PFSK-1 (cell line): ENCODE measurements at regions not wholly inside any gene's neighbourhood (a gene's known extent, or its start where the extent isn't known, plus 50 kb on each side); places are given as distances from the start of the nearest gene placed in this dataset.

Experiments
- FOXP2 ChIP-seq: optimal IDR thresholded peaks from 2 replicates; pipeline ENCODE3; 2011; ENCODE audit warnings: borderline replicate concordance, control low read depth, inconsistent platforms; ENCODE audit not compliant: insufficient read depth; ENCODE audit errors: extremely low read length, extremely low read depth
- POLR2AphosphoS5 ChIP-seq: IDR thresholded peaks from 2 replicates; pipeline ENCODE4 v1.6.1; 2012; ENCODE audit warnings: low read depth, mild to moderate bottlenecking, control low read depth, low read length, moderate library complexity
- SIN3A ChIP-seq: IDR thresholded peaks from 2 replicates; pipeline ENCODE4 v1.6.1; 2012; ENCODE audit warnings: mild to moderate bottlenecking, low read length, moderate library complexity, borderline replicate concordance; ENCODE audit not compliant: insufficient read depth
- TAF1 ChIP-seq: IDR thresholded peaks from 2 replicates; pipeline ENCODE4 v1.6.1; 2012; ENCODE audit warnings: low read length, control low read depth, borderline replicate concordance; ENCODE audit not compliant: insufficient read depth
- TF ChIP-seq, protein P1 (sequence below), 2 experiments: IDR thresholded peaks; 2 replicates each; pipeline versions ENCODE4 v1.6.1 to v1.8.0; 2011 to 2012; ENCODE audit warnings: low read depth in 2 of 2, low read length in 2 of 2, control low read depth in 1 of 2, inconsistent platforms in 1 of 2, mild to moderate bottlenecking in 1 of 2, moderate library complexity in 1 of 2; ENCODE audit not compliant: insufficient read depth in 1 of 2

DNA sequence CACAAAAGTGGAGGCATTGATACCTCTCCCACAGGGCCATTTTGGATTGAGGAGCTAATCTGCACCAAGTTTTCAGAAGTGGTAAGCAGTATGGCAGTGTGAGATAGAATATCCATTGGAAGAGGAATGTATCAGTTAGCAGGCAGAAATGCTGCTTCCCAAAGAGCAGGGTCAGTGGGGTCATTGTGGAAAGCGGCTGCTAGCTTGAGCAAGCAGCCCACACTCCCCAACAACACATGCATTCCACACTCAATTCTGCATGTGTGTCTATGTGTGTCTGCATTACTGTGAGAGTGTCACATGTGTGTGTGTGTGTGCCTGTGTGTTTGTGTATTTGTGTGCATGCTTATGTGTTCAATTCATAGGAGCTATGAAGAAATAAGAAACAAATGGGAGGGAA lies 190.9 kb upstream of the FOXA2 start:
- no peak for TF ChIP-seq POLR2AphosphoS5
- TF ChIP-seq FOXP2, result no peak
- TF ChIP-seq TAF1, result no peak
- TF ChIP-seq SIN3A, result no peak
- TF ChIP-seq, protein P1, sequence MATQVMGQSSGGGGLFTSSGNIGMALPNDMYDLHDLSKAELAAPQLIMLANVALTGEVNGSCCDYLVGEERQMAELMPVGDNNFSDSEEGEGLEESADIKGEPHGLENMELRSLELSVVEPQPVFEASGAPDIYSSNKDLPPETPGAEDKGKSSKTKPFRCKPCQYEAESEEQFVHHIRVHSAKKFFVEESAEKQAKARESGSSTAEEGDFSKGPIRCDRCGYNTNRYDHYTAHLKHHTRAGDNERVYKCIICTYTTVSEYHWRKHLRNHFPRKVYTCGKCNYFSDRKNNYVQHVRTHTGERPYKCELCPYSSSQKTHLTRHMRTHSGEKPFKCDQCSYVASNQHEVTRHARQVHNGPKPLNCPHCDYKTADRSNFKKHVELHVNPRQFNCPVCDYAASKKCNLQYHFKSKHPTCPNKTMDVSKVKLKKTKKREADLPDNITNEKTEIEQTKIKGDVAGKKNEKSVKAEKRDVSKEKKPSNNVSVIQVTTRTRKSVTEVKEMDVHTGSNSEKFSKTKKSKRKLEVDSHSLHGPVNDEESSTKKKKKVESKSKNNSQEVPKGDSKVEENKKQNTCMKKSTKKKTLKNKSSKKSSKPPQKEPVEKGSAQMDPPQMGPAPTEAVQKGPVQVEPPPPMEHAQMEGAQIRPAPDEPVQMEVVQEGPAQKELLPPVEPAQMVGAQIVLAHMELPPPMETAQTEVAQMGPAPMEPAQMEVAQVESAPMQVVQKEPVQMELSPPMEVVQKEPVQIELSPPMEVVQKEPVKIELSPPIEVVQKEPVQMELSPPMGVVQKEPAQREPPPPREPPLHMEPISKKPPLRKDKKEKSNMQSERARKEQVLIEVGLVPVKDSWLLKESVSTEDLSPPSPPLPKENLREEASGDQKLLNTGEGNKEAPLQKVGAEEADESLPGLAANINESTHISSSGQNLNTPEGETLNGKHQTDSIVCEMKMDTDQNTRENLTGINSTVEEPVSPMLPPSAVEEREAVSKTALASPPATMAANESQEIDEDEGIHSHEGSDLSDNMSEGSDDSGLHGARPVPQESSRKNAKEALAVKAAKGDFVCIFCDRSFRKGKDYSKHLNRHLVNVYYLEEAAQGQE (IDR thresholded peaks at IDR 0.05; ENCODE audit: insufficient read depth in 1 of 2, low read depth in 2 of 2, low read length in 2 of 2), result no peak

DNA sequence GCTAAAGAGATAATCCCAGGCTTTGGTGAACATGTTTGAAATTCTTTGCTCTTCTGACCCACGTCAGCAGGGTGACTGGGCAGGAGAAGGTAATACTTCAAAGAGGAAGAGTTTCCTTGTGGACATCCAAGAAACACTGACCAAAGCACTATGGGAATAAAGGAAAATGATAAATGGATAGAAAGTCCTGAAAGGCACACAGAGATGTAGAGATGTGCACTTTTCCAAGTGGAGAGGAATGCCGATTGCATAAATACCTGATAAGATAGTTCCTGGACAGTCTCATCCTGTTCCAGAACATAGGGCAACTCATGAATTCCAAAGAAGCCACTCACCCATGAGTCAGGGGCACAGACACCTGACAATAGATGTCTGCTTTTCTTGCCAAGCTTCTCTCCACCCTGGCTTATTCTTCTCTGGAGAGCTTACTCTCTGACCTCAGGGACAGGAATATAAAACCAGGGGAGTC lies 191.3 kb upstream of the FOXA2 start:
- no peak for TF ChIP-seq TAF1
- no peak for TF ChIP-seq FOXP2
- TF ChIP-seq SIN3A, result no peak
- no peak for TF ChIP-seq POLR2AphosphoS5
- TF ChIP-seq, protein P1 (IDR thresholded peaks at IDR 0.05; ENCODE audit: insufficient read depth in 1 of 2, low read depth in 2 of 2, low read length in 2 of 2), result no peak

DNA sequence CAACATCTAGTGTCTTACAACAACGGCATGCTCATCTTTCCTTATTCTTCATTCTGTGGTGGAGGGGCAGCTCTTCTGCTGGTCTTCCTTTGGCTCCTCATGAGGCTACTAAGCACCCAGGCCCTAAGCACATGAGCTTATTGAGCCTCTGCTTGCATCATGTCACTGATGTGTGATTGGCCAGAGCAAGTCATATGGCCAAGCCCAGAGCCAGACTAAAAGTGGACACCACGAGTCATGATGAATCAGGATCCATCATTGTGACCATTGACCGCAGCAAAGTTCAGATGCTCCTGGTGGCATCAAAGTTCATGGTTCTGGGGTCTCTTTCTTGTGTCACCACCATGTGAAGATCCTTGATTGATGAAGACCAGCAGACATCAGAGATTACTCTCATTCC lies 192.0 kb upstream of the FOXA2 start:
- TF ChIP-seq SIN3A (no peak), FOXP2 (no peak), TAF1 (no peak), POLR2AphosphoS5 (no peak)
- TF ChIP-seq, protein P1 (IDR thresholded peaks at IDR 0.05; ENCODE audit: insufficient read depth in 1 of 2, low read depth in 2 of 2, low read length in 2 of 2), result no peak

DNA sequence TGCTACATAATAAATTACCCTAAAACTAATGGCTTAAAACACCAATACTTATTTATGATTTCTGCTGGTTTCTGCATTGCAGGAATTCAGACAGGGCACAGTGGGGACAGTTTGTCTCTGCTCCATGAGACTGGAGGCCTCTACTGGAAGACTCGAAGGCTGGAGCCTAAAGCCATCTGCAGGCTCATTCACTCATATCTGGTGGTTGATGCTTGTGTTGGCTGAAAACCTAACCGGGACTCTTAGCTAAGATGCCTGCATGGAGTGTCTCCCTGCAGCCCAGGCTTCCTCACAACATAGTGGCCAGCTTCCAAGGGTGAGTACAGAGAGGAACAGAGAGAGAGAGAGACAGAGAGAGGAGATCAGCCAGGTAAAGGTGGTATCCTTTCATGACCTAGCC lies 195.5 kb upstream of the FOXA2 start:
- TF ChIP-seq SIN3A (no peak), FOXP2 (no peak)

DNA sequence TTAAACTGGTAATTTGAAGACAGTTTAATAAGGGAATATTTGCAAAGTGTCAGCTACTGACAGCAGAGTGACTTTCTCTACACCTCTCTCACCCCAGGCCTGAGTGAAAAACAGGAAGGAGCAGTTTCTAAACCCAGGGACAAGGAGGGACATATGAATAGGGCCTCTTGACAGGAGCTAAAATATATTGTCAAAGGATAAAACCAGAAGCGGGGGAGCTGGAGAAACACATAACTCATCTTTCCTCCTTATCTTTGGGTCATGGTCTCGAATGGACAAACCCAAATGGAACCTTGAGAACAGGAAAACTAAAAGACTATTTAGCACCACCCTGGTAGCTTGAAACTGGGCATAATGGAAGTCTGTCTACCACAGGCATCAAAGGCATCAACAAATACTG lies 197.5 kb upstream of the FOXA2 start:
- TF ChIP-seq TAF1, result no peak
- TF ChIP-seq, protein P1 (IDR thresholded peaks at IDR 0.05; ENCODE audit: insufficient read depth in 1 of 2, low read depth in 2 of 2, low read length in 2 of 2), result no peak
- no peak for TF ChIP-seq SIN3A
- no peak for TF ChIP-seq POLR2AphosphoS5
- TF ChIP-seq FOXP2, result no peak
